Erythroblast (primary cell): ENCODE measurements at regions not wholly inside any gene's neighbourhood (a gene's known extent, or its start where the extent isn't known, plus 50 kb on each side); places are given as distances from the start of the nearest gene placed in this dataset.

Experiments used
- GATA1 ChIP-seq: IDR thresholded peaks from 2 replicates; pipeline ENCODE4 v1.6.1; 2011; ENCODE audit warnings: low read depth, mild to moderate bottlenecking, control low read depth, low read length, moderate library complexity
- POLR2A ChIP-seq: IDR thresholded peaks from 2 replicates; pipeline ENCODE4 v1.6.1; 2011; ENCODE audit warnings: mild to moderate bottlenecking, low read length

DNA sequence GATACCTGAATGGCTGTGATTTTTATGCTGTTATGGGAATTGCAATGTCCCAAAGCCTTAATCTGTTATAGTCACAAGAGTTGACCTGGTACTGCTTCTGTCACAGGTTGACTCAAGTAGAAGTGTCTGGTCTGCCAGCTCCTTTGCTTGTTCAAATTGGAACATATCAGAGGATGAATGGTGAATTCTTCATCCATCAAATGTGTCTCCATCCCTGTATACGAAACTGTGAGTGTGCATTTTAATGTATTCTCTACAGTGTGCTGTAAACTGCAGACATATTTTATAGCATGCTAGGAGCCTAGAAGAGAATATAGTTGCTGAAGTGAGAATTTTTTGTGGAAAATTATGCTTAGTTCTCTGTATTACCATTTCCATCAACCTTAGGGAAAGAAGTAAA is 608.4 kb downstream of the AMY1C start:
- no peak for TF ChIP-seq POLR2A
- no peak for TF ChIP-seq GATA1
